ENCODE measurements at regions not wholly inside any gene's neighbourhood (a gene's known extent, or its start where the extent isn't known, plus 50 kb on each side); places are given as distances from the start of the nearest gene placed in this dataset.

DNA sequence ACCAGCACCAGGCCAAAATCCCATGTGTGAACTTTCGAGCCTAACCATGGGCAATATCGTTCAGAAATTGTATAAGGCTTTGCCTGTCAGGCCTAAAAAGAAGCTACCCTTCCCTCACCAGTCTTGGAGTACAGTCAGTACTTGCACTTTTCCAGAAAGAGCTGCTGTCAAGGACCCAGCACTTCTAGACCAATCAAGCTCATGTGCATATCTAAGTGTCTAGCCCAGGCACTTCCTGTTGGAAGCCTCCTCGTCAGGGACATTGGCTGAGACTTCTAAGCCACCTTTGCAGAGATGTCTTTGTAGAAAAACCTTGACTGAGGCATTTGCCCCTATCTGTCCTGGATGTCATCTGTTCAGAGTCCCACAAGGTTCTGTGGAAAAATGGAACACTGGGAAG is 1930.5 kb downstream of the EFNA5 start:
- H3K4me1 ChIP-seq (ENCODE audit: insufficient read depth, low read length, poor library complexity, severe bottlenecking): no peaks in the 10 kb centered on the region
- no peak overlapping the region for H3K27ac ChIP-seq (ENCODE audit: low read depth, low read length, poor library complexity, severe bottlenecking)
- BruUV-seq (replicated peaks): no TSS peak
- no peak overlapping the region for H3K4me3 ChIP-seq (ENCODE audit: low read depth, low read length, poor library complexity, severe bottlenecking)
- H3K27me3 ChIP-seq (replicated peaks; ENCODE audit: insufficient read depth, low read depth, low read length, poor library complexity): no peaks in the 10 kb centered on the region
- no peaks in the 10 kb centered on the region for H3K36me3 ChIP-seq (ENCODE audit: insufficient read depth, low read length, poor library complexity, severe bottlenecking)
- H3K9me3 ChIP-seq (ENCODE audit: low read depth, low read length, poor library complexity, severe bottlenecking): peaks cover 4% of the 10 kb centered on the region
- TF ChIP-seq, protein P1, sequence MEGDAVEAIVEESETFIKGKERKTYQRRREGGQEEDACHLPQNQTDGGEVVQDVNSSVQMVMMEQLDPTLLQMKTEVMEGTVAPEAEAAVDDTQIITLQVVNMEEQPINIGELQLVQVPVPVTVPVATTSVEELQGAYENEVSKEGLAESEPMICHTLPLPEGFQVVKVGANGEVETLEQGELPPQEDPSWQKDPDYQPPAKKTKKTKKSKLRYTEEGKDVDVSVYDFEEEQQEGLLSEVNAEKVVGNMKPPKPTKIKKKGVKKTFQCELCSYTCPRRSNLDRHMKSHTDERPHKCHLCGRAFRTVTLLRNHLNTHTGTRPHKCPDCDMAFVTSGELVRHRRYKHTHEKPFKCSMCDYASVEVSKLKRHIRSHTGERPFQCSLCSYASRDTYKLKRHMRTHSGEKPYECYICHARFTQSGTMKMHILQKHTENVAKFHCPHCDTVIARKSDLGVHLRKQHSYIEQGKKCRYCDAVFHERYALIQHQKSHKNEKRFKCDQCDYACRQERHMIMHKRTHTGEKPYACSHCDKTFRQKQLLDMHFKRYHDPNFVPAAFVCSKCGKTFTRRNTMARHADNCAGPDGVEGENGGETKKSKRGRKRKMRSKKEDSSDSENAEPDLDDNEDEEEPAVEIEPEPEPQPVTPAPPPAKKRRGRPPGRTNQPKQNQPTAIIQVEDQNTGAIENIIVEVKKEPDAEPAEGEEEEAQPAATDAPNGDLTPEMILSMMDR (conservative IDR thresholded peaks at IDR 0.05; ENCODE audit: low read depth, low read length): no peak
- TF ChIP-seq EZH2 (IDR thresholded peaks at IDR 0.05; ENCODE audit: borderline replicate concordance, low read depth, low read length, poor library complexity, severe bottlenecking): no peak
- intact Hi-C loops (cut with micrococcal nuclease; ENCODE audit: unreplicated experiment): no loop called here
- ChIA-PET CTCF (no interaction called here), POLR2A (ENCODE audit: low non-redundant PET) (no interaction called here)
- DNase-seq (ENCODE audit: low spot score): no peak

DNA sequence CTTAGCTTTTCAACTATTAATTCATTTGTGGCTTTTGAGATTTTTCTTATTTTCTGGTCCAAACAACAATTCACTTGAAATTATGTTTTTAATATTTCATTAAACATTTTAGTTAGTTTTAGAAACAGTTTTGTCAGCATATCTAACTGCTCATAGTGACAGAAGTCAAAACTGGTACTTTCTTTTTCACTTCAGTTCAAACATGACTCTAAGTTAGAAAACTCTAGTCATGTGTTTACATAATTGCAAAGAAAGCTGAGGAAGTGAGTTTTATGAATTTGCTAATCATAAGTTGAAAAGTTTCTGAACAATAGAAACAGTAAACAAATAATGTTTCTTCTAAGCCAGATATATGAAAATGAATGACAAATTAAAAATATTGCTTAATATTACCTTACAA is 1931.0 kb downstream of the EFNA5 start:
- Histone ChIP-seq H3K27me3 (replicated peaks; ENCODE audit: insufficient read depth, low read depth, low read length, poor library complexity) (no peaks in the 10 kb centered on the region), H3K36me3 (ENCODE audit: insufficient read depth, low read length, poor library complexity, severe bottlenecking) (no peaks in the 10 kb centered on the region), H3K4me1 (ENCODE audit: insufficient read depth, low read length, poor library complexity, severe bottlenecking) (no peaks in the 10 kb centered on the region), H3K4me3 (ENCODE audit: low read depth, low read length, poor library complexity, severe bottlenecking) (no peak overlapping the region), H3K9me3 (ENCODE audit: low read depth, low read length, poor library complexity, severe bottlenecking) (peaks cover 4% of the 10 kb centered on the region), H3K27ac (ENCODE audit: low read depth, low read length, poor library complexity, severe bottlenecking) (no peak overlapping the region)
- BruUV-seq (replicated peaks): no TSS peak
- ChIA-PET CTCF (no interaction called here), POLR2A (ENCODE audit: low non-redundant PET) (no interaction called here)
- intact Hi-C loops (cut with micrococcal nuclease; ENCODE audit: unreplicated experiment): no loop called here
- no peak for TF ChIP-seq EZH2 (IDR thresholded peaks at IDR 0.05; ENCODE audit: borderline replicate concordance, low read depth, low read length, poor library complexity, severe bottlenecking)
- TF ChIP-seq, protein P1 (conservative IDR thresholded peaks at IDR 0.05; ENCODE audit: low read depth, low read length): no peak
- no peak for DNase-seq (ENCODE audit: low spot score)

DNA sequence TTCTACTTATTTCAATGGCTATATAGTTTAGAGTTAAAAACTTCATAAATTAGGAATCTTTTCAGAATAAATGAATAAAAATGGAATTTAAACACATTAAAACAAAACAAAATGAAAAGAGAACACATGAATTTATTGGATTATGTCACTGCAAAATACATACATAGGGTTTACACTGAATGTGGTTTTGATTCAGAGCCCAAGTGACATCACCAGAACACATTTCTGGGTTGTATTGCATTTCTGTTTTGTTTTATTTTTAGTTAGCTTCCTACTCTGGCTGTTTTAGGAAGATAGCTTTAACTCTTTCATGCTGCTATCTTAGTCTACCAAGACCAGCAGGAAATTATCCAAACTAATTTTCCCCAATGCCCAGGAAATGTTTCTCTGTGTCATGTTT is 1935.0 kb downstream of the EFNA5 start:
- no TSS peak for BruUV-seq (replicated peaks)
- intact Hi-C loops (cut with micrococcal nuclease; ENCODE audit: unreplicated experiment): no loop called here
- POLR2A ChIA-PET (ENCODE audit: low non-redundant PET): no interaction called here
- Histone ChIP-seq H3K36me3 (ENCODE audit: insufficient read depth, low read length, poor library complexity, severe bottlenecking) (no peaks in the 10 kb centered on the region), H3K4me1 (ENCODE audit: insufficient read depth, low read length, poor library complexity, severe bottlenecking) (no peaks in the 10 kb centered on the region), H3K4me3 (ENCODE audit: low read depth, low read length, poor library complexity, severe bottlenecking) (no peak overlapping the region), H3K9me3 (ENCODE audit: low read depth, low read length, poor library complexity, severe bottlenecking) (peaks cover 4% of the 10 kb centered on the region), H3K27me3 (replicated peaks; ENCODE audit: insufficient read depth, low read depth, low read length, poor library complexity) (no peaks in the 10 kb centered on the region), H3K27ac (ENCODE audit: low read depth, low read length, poor library complexity, severe bottlenecking) (no peak overlapping the region)
- CTCF ChIA-PET: no interaction called here
- DNase-seq (ENCODE audit: low spot score): no peak
- TF ChIP-seq, protein P1 (conservative IDR thresholded peaks at IDR 0.05; ENCODE audit: low read depth, low read length): no peak
- no peak for TF ChIP-seq EZH2 (IDR thresholded peaks at IDR 0.05; ENCODE audit: borderline replicate concordance, low read depth, low read length, poor library complexity, severe bottlenecking)

Measured in A673 (cell line).